DOHH2 (cell line): ENCODE measurements at regions not wholly inside any gene's neighbourhood (a gene's known extent, or its start where the extent isn't known, plus 50 kb on each side); places are given as distances from the start of the nearest gene placed in this dataset.

ENCODE experiments used
- CTCF ChIP-seq: fragments of 200-600 bp; sonication (generic); IDR thresholded peaks from one replicate; pipeline ENCODE4 v1.5.1; 2014; ENCODE audit warnings: antibody characterized with exemption, mild to moderate bottlenecking, low read depth, low read length; ENCODE audit not compliant: poor library complexity, severe bottlenecking
- EZH2phosphoT487 ChIP-seq: fragments of 200-600 bp; sonication (generic); IDR thresholded peaks from 2 replicates; pipeline ENCODE4 v1.6.1; 2017; ENCODE audit warnings: borderline replicate concordance, mild to moderate bottlenecking, antibody characterized with exemption, low read length, moderate library complexity, mixed read lengths

GRCh38 chr6:12436224-12436623 lies 146.1 kb downstream of the EDN1 start:
- TF ChIP-seq CTCF (no peak), EZH2phosphoT487 (no peak)
